ENCODE measurements at regions not wholly inside any gene's neighbourhood (a gene's known extent, or its start where the extent isn't known, plus 50 kb on each side); places are given as distances from the start of the nearest gene placed in this dataset.

GRCh38 chr4:116126794-116127193, 958.6 kb downstream of the TRAM1L1 start:
- no peak for DNase-seq
- no peak overlapping the region for H3K4me2 ChIP-seq
- TF ChIP-seq ELF1 (IDR thresholded peaks at IDR 0.05) (no peak), ZBTB33 (IDR thresholded peaks at IDR 0.05; ENCODE audit: borderline replicate concordance, low read depth) (no peak), PBX3 (IDR thresholded peaks at IDR 0.05) (no peak), USF1 (IDR thresholded peaks at IDR 0.05; ENCODE audit: borderline replicate concordance, low read depth) (no peak), GATA2 (CRISPR knock-in tag; IDR thresholded peaks at IDR 0.05) (no peak), CTCF (IDR thresholded peaks at IDR 0.05) (no peak), FOSL2 (IDR thresholded peaks at IDR 0.05; ENCODE audit: borderline replicate concordance, low read depth) (no peak), TAF1 (IDR thresholded peaks at IDR 0.05; ENCODE audit: borderline replicate concordance, low read depth, low read length) (no peak), EP300 (IDR thresholded peaks at IDR 0.05; ENCODE audit: borderline replicate concordance in 1 of 2, low read depth in 1 of 2, low read length in 1 of 2) (no peak), USF2 (IDR thresholded peaks at IDR 0.05; ENCODE audit: borderline replicate concordance, low read depth, low read length) (no peak), YY1 (IDR thresholded peaks at IDR 0.05; ENCODE audit: low read depth) (no peak), MEF2A (IDR thresholded peaks at IDR 0.05; ENCODE audit: borderline replicate concordance, low read depth) (no peak), TEAD4 (IDR thresholded peaks at IDR 0.05; ENCODE audit: borderline replicate concordance, insufficient read depth) (no peak), FOXM1 (IDR thresholded peaks at IDR 0.05; ENCODE audit: low read depth) (no peak), RAD21 (IDR thresholded peaks at IDR 0.05; ENCODE audit: low read length) (no peak), MAX (IDR thresholded peaks at IDR 0.05; ENCODE audit: low read depth) (no peak), JUND (IDR thresholded peaks at IDR 0.05) (no peak)
- no peaks in the 10 kb centered on the region for H4K20me1 ChIP-seq (ENCODE audit: insufficient read depth)
- POLR2A ChIA-PET = no interaction called here
- H2AFZ ChIP-seq (ENCODE audit: low read depth) = no peak overlapping the region
- H3K27me3 ChIP-seq (ENCODE audit: insufficient read depth) = no peaks in the 10 kb centered on the region
- H3K9me3 ChIP-seq = no peaks in the 10 kb centered on the region
- H3K4me1 ChIP-seq (ENCODE audit: control insufficient read depth in 1 of 2, insufficient read depth in 2 of 2, low read depth in 1 of 2, low read length in 1 of 2) = no peaks in the 10 kb centered on the region
- no peaks in the 10 kb centered on the region for H3K9me2 ChIP-seq
- no peak overlapping the region for H3K4me3 ChIP-seq (ENCODE audit: low read depth in 2 of 2, low read length in 1 of 2)
- CTCF ChIA-PET = interaction anchor here (1.4 kb wide), 1 partner anchor 14 kb away, joined by 3 read pairs; no protein-coding TSS in a partner anchor
- H3K79me2 ChIP-seq (ENCODE audit: insufficient read depth) = no peaks in the 10 kb centered on the region
- no peak overlapping the region for H3K27ac ChIP-seq (ENCODE audit: low read depth in 2 of 2, low read length in 1 of 2)
- H3F3A ChIP-seq (replicated peaks; ENCODE audit: insufficient read depth) = no peaks in the 10 kb centered on the region
- 62% methylated on average over 2 of the region's 2 CpGs for WGBS (ENCODE audit: low lambda C conversion rate)
- H3K9ac ChIP-seq = no peak overlapping the region
- H3K36me3 ChIP-seq (replicated peaks in 1 of 2; ENCODE audit: control insufficient read depth in 1 of 2, insufficient read depth in 2 of 2, low read length in 1 of 2) = no peaks in the 10 kb centered on the region
